GM23248 (cell line): ENCODE measurements at regions not wholly inside any gene's neighbourhood (a gene's known extent, or its start where the extent isn't known, plus 50 kb on each side); places are given as distances from the start of the nearest gene placed in this dataset.

Source experiments
- EZH2 ChIP-seq: fragments of 200-600 bp; sonication (generic); IDR thresholded peaks from 2 replicates; pipeline ENCODE4 v1.6.1; 2018; ENCODE audit warnings: antibody characterized with exemption, mild to moderate bottlenecking; ENCODE audit not compliant: insufficient read depth, poor library complexity, severe bottlenecking
- EZH2phosphoT487 ChIP-seq: fragments of 200-600 bp; sonication (generic); IDR thresholded peaks from 2 replicates; pipeline ENCODE4 v1.6.1; 2018; ENCODE audit warnings: antibody characterized with exemption, moderate library complexity, mild to moderate bottlenecking, low read depth; ENCODE audit not compliant: insufficient read depth

- TF ChIP-seq EZH2 (no peak), EZH2phosphoT487 (no peak)
Measured at GRCh38 chr10:36462194-36462593, 663.2 kb upstream of the ANKRD30A start.
